H1 (cell line): ENCODE measurements at regions not wholly inside any gene's neighbourhood (a gene's known extent, or its start where the extent isn't known, plus 50 kb on each side); places are given as distances from the start of the nearest gene placed in this dataset.

Experiments
- ASH2L ChIP-seq: fragments of 200-600, 300-600 bp; sonication (generic); IDR thresholded peaks from one replicate; pipeline ENCODE4 v1.7.1; 2017; ENCODE audit warnings: low read length
- ATF3 ChIP-seq: IDR thresholded peaks from 2 replicates; pipeline ENCODE4 v1.6.1; 2011; ENCODE audit warnings: low read depth, mild to moderate bottlenecking, low read length; ENCODE audit not compliant: insufficient read depth
- CHD2 ChIP-seq: IDR thresholded peaks from 2 replicates; pipeline ENCODE4 v1.6.1; 2012; ENCODE audit warnings: low read length, improper control_type of control experiment
- CTCF ChIP-seq, 3 experiments: IDR thresholded peaks; 1 replicate in 2 of 3; 2 replicates in 1 of 3; pipeline versions ENCODE4 v1.5.1 to v1.6.1; 2011; ENCODE audit warnings: low read length in 3 of 3, mild to moderate bottlenecking in 3 of 3, inconsistent platforms in 2 of 3, low read depth in 1 of 3, moderate library complexity in 1 of 3; ENCODE audit not compliant: insufficient read depth in 1 of 3; ENCODE audit errors: control extremely low read depth in 1 of 3
- E2F6 ChIP-seq: IDR thresholded peaks from 2 replicates; pipeline ENCODE4 v1.6.1; 2012; ENCODE audit warnings: inconsistent platforms
- EP300 ChIP-seq, 2 experiments: IDR thresholded peaks; 1 replicate in 1 of 2; 2 replicates in 1 of 2; pipeline ENCODE4 v1.6.1; 2011 to 2012; ENCODE audit warnings: low read depth in 2 of 2, low read length in 2 of 2, mild to moderate bottlenecking in 2 of 2, borderline replicate concordance in 1 of 2, inconsistent platforms in 1 of 2, moderate library complexity in 1 of 2
- MAFK ChIP-seq: IDR thresholded peaks from 2 replicates; pipeline ENCODE4 v1.6.1; 2012; ENCODE audit warnings: low read depth, mild to moderate bottlenecking, improper control_type of control experiment, low read length
- MAX ChIP-seq: IDR thresholded peaks from 2 replicates; pipeline ENCODE4 v1.6.1; 2012; ENCODE audit warnings: inconsistent platforms
- POLR2A ChIP-seq, 2 experiments: IDR thresholded peaks; 1 replicate in 1 of 2; 2 replicates in 1 of 2; pipeline ENCODE4 v1.6.1; 2011; ENCODE audit warnings: low read depth in 2 of 2, low read length in 2 of 2, mild to moderate bottlenecking in 2 of 2; ENCODE audit errors: control extremely low read depth in 1 of 2
- POLR2AphosphoS5 ChIP-seq: IDR thresholded peaks from 2 replicates; pipeline ENCODE4 v1.6.1; 2011; ENCODE audit warnings: low read depth, low read length
- RAD21 ChIP-seq, 2 experiments: IDR thresholded peaks in 1 of 2; conservative IDR thresholded peaks in 1 of 2; 2 replicates each; pipeline ENCODE4 v1.6.1; 2011; ENCODE audit warnings: low read depth in 2 of 2, low read length in 2 of 2, improper control_type of control experiment in 1 of 2, inconsistent platforms in 1 of 2, mild to moderate bottlenecking in 1 of 2, moderate library complexity in 1 of 2
- RFX5 ChIP-seq: IDR thresholded peaks from 2 replicates; pipeline ENCODE4 v1.6.1; 2011; ENCODE audit warnings: low read depth, low read length, improper control_type of control experiment, borderline replicate concordance

GRCh38 chr4:131547506-131547981, 1601.5 kb upstream of the PCDH10 start:
- TF ChIP-seq CTCF (IDR thresholded peaks at IDR 0.05; ENCODE audit: control extremely low read depth in 1 of 3, insufficient read depth in 1 of 3, low read depth in 1 of 3, low read length in 3 of 3), result no peak
- TF ChIP-seq EP300 (IDR thresholded peaks at IDR 0.05; ENCODE audit: borderline replicate concordance in 1 of 2, low read depth in 2 of 2, low read length in 2 of 2), result no peak
- TF ChIP-seq POLR2AphosphoS5, result no peak
- no peak for TF ChIP-seq MAX
- no peak for TF ChIP-seq POLR2A (IDR thresholded peaks at IDR 0.05; ENCODE audit: control extremely low read depth in 1 of 2, low read depth in 2 of 2, low read length in 2 of 2)
- no peak for TF ChIP-seq E2F6
- TF ChIP-seq RAD21 (IDR thresholded peaks at IDR 0.05 in 1 of 2, conservative IDR thresholded peaks at IDR 0.05 in 1 of 2; ENCODE audit: low read depth in 2 of 2, low read length in 2 of 2), result no peak
- no peak for TF ChIP-seq RFX5
- no peak for TF ChIP-seq ATF3
- no peak for TF ChIP-seq MAFK
- TF ChIP-seq ASH2L, result no peak
- no peak for TF ChIP-seq CHD2
